ENCODE measurements at regions not wholly inside any gene's neighbourhood (a gene's known extent, or its start where the extent isn't known, plus 50 kb on each side); places are given as distances from the start of the nearest gene placed in this dataset.

GRCh38 chr1:198829944-198830343, 191.1 kb downstream of the PTPRC start:
- Histone ChIP-seq H3K27me3 (no peaks in the 10 kb centered on the region), H3K4me3 (no peak overlapping the region)
- no peak for DNase-seq

GRCh38 chr1:198830412-198830811, 191.6 kb downstream of the PTPRC start:
- TF ChIP-seq CTCF (IDR thresholded peaks at IDR 0.05): no peak
- TF ChIP-seq POLR2AphosphoS5 (IDR thresholded peaks at IDR 0.05): no peak
- TF ChIP-seq EP300 (IDR thresholded peaks at IDR 0.05): no peak
- no peak for TF ChIP-seq POLR2A (IDR thresholded peaks at IDR 0.05)
- H3K36me3 ChIP-seq: no peaks in the 10 kb centered on the region
- ATAC-seq (ENCODE audit: low FRiP score in 2 of 2) (no peak), DNase-seq (peak in 1 of 2 donors; percentile 27)
- H3K4me1 ChIP-seq: peaks cover 4 to 9% (median 6%) of the 10 kb centered on the region in 4 donors
- H3K9me3 ChIP-seq: no peaks in the 10 kb centered on the region
- peak overlapping the region in 2 of 4 donors; percentile 6 to 61 for H3K27ac ChIP-seq
- WGBS, 2 donors: 79 to 93% methylated on average over 5 to 6 of the region's 6 CpGs
- H3K27me3 ChIP-seq: no peaks in the 10 kb centered on the region
- H3K4me3 ChIP-seq: no peak overlapping the region

More at GRCh38 chr1:198829944-198830343, 191.1 kb downstream of the PTPRC start:
- ATAC-seq (ENCODE audit: low FRiP score in 2 of 2): no peak
- WGBS, 2 donors: 67% methylated on average over 1 of the region's 1 CpG
- TF ChIP-seq POLR2A (IDR thresholded peaks at IDR 0.05): no peak
- H3K9me3 ChIP-seq: no peaks in the 10 kb centered on the region
- H3K4me1 ChIP-seq: peaks cover 4 to 9% (median 6%) of the 10 kb centered on the region in 4 donors
- peak overlapping the region in 2 of 4 donors; percentile 6 to 61 for H3K27ac ChIP-seq
- no peaks in the 10 kb centered on the region for H3K36me3 ChIP-seq

GRCh38 chr1:198833706-198834503, 195.1 kb downstream of the PTPRC start:
- H3K4me3 ChIP-seq: no peak overlapping the region
- 88 to 89% methylated on average over 6 of the region's 6 CpGs for WGBS, 2 donors
- peaks cover 4 to 9% (median 6%) of the 10 kb centered on the region in 4 donors for H3K4me1 ChIP-seq
- H3K27ac ChIP-seq: no peak overlapping the region
- H3K27me3 ChIP-seq: no peaks in the 10 kb centered on the region
- H3K9me3 ChIP-seq: no peaks in the 10 kb centered on the region
- DNase-seq (no peak), ATAC-seq (ENCODE audit: low FRiP score in 2 of 2) (no peak)
- TF ChIP-seq POLR2A (IDR thresholded peaks at IDR 0.05): no peak
- no peak for TF ChIP-seq EP300 (IDR thresholded peaks at IDR 0.05)
- TF ChIP-seq POLR2AphosphoS5 (IDR thresholded peaks at IDR 0.05): no peak
- no peaks in the 10 kb centered on the region for H3K36me3 ChIP-seq

GRCh38 chr1:198837278-198838021, 198.6 kb downstream of the PTPRC start:
- Histone ChIP-seq H3K9me3 (no peaks in the 10 kb centered on the region), H3K27me3 (no peaks in the 10 kb centered on the region), H3K4me3 (no peak overlapping the region), H3K36me3 (no peaks in the 10 kb centered on the region), H3K27ac (no peak overlapping the region), H3K4me1 (peaks cover 0 to 3% (median 0%) of the 10 kb centered on the region in 4 donors)
- TF ChIP-seq POLR2AphosphoS5 (IDR thresholded peaks at IDR 0.05) (no peak), POLR2A (IDR thresholded peaks at IDR 0.05) (no peak), CTCF (IDR thresholded peaks at IDR 0.05) (no peak), EP300 (IDR thresholded peaks at IDR 0.05) (no peak)
- WGBS, 2 donors: 79 to 89% methylated on average over 6 of the region's 6 CpGs
- no peak for DNase-seq
- ATAC-seq (ENCODE audit: low FRiP score in 2 of 2): no peak

- H3K36me3 ChIP-seq: no peaks in the 10 kb centered on the region
- H3K4me3 ChIP-seq: no peak overlapping the region
- ATAC-seq (ENCODE audit: low FRiP score in 2 of 2): no peak
- no peak overlapping the region for H3K27ac ChIP-seq
- TF ChIP-seq CTCF (IDR thresholded peaks at IDR 0.05) (no peak), POLR2AphosphoS5 (IDR thresholded peaks at IDR 0.05) (no peak), POLR2A (IDR thresholded peaks at IDR 0.05) (no peak), EP300 (IDR thresholded peaks at IDR 0.05) (no peak)
- H3K4me1 ChIP-seq: peaks cover 0 to 3% (median 0%) of the 10 kb centered on the region in 4 donors
- H3K27me3 ChIP-seq: no peaks in the 10 kb centered on the region
- WGBS, 2 donors: 91% methylated on average over 2 of the region's 2 CpGs
- no peak for DNase-seq
- H3K9me3 ChIP-seq: no peaks in the 10 kb centered on the region
These were observed 199.1 kb downstream of the PTPRC start for GRCh38 chr1:198838022-198838342.

All from upper lobe of left lung (tissue), 6 donors.